GM12874 (cell line): ENCODE measurements at regions not wholly inside any gene's neighbourhood (a gene's known extent, or its start where the extent isn't known, plus 50 kb on each side); places are given as distances from the start of the nearest gene placed in this dataset.

Experiments used
- CTCF ChIP-seq: IDR thresholded peaks from 2 replicates; pipeline ENCODE4 v1.5.1; 2011; ENCODE audit warnings: low read depth, mild to moderate bottlenecking, control low read depth, low read length, moderate library complexity; ENCODE audit not compliant: insufficient read depth

- no peak for TF ChIP-seq CTCF
Observed at GRCh38 chr1:185487936-185488335, 170.9 kb upstream of the IVNS1ABP start.

GRCh38 chr1:185487026-185487425 is 170.0 kb upstream of the IVNS1ABP start:
- no peak for TF ChIP-seq CTCF

- TF ChIP-seq CTCF, result no peak
Observed at GRCh38 chr1:185486346-185486745, 169.3 kb upstream of the IVNS1ABP start.

- TF ChIP-seq CTCF, result no peak
Observed at GRCh38 chr1:185483664-185484450, 166.8 kb upstream of the IVNS1ABP start.

- TF ChIP-seq CTCF, result no peak
Observed at GRCh38 chr1:185483217-185483616, 166.2 kb upstream of the IVNS1ABP start.

- TF ChIP-seq CTCF, result no peak
Observed at GRCh38 chr1:185480545-185480944, 163.5 kb upstream of the IVNS1ABP start.

GRCh38 chr1:185479796-185480195 is 162.8 kb upstream of the IVNS1ABP start:
- no peak for TF ChIP-seq CTCF
